ENCODE measurements at regions not wholly inside any gene's neighbourhood (a gene's known extent, or its start where the extent isn't known, plus 50 kb on each side); places are given as distances from the start of the nearest gene placed in this dataset.

DNA sequence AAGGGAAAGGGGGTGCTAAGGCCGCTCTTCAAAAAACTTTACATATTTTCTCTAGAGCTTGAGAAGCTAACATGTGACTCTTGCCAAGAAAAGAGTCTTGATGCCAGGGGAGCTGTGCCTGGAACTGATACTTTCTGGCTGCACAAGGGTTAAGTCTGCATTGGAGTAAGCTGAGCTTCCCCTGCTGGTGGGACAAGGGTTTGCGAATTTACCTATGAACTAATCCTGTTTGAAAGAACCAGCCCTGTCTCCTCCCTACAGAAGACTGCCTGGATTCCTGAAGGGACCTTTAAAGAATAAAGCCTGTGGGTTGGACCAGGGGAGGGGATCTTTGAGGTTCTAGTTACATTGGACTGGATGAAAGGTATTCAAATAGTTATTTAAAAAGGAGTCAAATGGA is 58.3 kb upstream of the EPHA3 start:
- TF ChIP-seq POLR2A (IDR thresholded peaks at IDR 0.05; ENCODE audit: low read depth, low read length) (no peak), POLR2AphosphoS5 (IDR thresholded peaks at IDR 0.05; ENCODE audit: low read depth, low read length) (no peak)

Measured in GM12892 (cell line).